AG10803 (cell line): ENCODE measurements at regions not wholly inside any gene's neighbourhood (a gene's known extent, or its start where the extent isn't known, plus 50 kb on each side); places are given as distances from the start of the nearest gene placed in this dataset.

Experiments
- DNase-seq: peaks from one replicate; pipeline ENCODE4 v3.0.0; 2010; ENCODE audit warnings: low read depth
- H3K4me3 ChIP-seq: 2 replicates; pipeline ENCODE4 v1.5.1; 2011; ENCODE audit warnings: mild to moderate bottlenecking, low read length, control low read depth
- TF ChIP-seq, protein P1 (sequence below): conservative IDR thresholded peaks from 2 replicates; pipeline ENCODE4 v1.5.1; 2011; ENCODE audit warnings: mild to moderate bottlenecking, low read length, control low read depth, inconsistent platforms

DNA sequence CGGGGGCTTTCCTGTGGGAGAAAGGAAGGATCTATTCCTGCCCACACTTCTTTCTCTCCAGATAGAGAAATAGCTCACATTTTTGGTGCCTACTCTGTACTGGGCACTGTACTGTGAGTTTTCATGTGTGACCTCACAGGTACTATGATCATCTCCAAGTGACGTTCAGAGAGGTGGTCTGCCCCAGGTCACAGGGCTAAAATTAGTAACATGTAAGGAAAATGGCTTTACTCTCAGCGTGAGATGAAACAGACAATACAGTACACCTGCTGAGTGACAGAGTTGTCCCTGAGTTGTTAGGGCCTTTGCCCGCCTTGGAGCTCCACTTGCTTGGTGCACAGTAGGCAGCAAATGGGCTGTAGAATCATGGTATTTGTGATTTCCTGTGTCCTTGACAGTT lies 306.1 kb upstream of the DMRT1 start:
- TF ChIP-seq, protein P1, sequence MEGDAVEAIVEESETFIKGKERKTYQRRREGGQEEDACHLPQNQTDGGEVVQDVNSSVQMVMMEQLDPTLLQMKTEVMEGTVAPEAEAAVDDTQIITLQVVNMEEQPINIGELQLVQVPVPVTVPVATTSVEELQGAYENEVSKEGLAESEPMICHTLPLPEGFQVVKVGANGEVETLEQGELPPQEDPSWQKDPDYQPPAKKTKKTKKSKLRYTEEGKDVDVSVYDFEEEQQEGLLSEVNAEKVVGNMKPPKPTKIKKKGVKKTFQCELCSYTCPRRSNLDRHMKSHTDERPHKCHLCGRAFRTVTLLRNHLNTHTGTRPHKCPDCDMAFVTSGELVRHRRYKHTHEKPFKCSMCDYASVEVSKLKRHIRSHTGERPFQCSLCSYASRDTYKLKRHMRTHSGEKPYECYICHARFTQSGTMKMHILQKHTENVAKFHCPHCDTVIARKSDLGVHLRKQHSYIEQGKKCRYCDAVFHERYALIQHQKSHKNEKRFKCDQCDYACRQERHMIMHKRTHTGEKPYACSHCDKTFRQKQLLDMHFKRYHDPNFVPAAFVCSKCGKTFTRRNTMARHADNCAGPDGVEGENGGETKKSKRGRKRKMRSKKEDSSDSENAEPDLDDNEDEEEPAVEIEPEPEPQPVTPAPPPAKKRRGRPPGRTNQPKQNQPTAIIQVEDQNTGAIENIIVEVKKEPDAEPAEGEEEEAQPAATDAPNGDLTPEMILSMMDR: no peak
- no peak overlapping the region for H3K4me3 ChIP-seq
- DNase-seq: no peak

- no peak overlapping the region for H3K4me3 ChIP-seq
- TF ChIP-seq, protein P1: no peak
- DNase-seq: no peak
These were observed 304.6 kb upstream of the DMRT1 start for GRCh38 chr9:536597-537511.

DNA sequence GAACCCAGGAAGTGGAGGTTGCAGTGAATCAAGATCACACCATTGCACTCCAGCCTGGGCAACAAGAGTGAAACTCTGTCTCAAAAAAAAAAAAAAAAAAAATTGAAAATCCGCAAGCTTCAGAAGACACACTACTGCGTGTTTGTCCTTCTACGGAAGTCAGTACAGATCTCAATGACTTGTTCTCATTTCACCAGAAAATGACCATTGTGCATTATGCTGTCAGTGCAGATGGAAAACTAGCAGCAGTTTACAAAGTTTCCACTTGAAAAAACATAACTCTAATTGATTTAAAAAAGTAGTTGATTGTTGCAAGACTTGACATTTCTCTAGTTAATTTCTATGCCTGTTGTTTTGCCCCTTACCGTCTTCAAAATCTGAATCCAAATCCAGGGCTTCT lies 298.0 kb upstream of the DMRT1 start:
- DNase-seq: no peak
- TF ChIP-seq, protein P1: no peak
- H3K4me3 ChIP-seq: no peak overlapping the region

GRCh38 chr9:545480-545879 lies 296.0 kb upstream of the DMRT1 start:
- TF ChIP-seq, protein P1: no peak
- no peak overlapping the region for H3K4me3 ChIP-seq
- no peak for DNase-seq

DNA sequence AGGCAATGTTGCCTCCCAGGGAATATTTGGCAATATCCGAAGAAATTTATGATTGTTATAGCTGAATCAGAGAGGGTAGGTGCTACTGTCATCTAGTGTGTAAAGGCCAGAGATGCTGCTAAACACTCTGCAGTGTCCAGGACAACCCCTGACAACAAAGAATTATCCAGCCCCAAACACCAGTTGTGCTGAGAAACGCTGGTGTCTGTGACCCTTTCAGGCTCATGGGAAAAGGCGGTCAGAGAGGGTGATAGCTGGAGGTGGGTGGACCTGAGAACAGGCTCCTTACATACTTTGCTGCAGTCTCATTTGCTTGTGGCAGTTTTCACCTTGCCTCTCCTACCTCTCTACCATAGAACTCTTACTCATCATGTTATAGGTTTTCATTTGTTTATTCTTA lies 295.3 kb upstream of the DMRT1 start:
- no peak for DNase-seq
- H3K4me3 ChIP-seq: no peak overlapping the region
- TF ChIP-seq, protein P1: no peak

- no peak for DNase-seq
- TF ChIP-seq, protein P1: peak; percentile 32; the same call in 1 of the 2 replicates
- no peak overlapping the region for H3K4me3 ChIP-seq
These were observed 294.7 kb upstream of the DMRT1 start for GRCh38 chr9:546797-547223.

GRCh38 chr9:547314-547713 lies 294.2 kb upstream of the DMRT1 start:
- H3K4me3 ChIP-seq: no peak overlapping the region
- TF ChIP-seq, protein P1: no peak
- no peak for DNase-seq
